COLO668 (cell line): ENCODE measurements at regions not wholly inside any gene's neighbourhood (a gene's known extent, or its start where the extent isn't known, plus 50 kb on each side); places are given as distances from the start of the nearest gene placed in this dataset.
"Not testable (repeated sequence)": the region's sequence is repeated elsewhere in the genome, so short reads cannot be mapped to it uniquely, and the experiment has no call there.

Experiments
- DNase-seq: peaks from one replicate; lab custom pipeline; 2025; ENCODE audit not compliant: unreplicated experiment; lab: John Stamatoyannopoulos, UW

- no peak for DNase-seq
These were observed 1417.1 kb upstream of the ATXN8OS start for GRCh38 chr13:68690567-68690966.

- no peak for DNase-seq
These were observed 1431.0 kb upstream of the ATXN8OS start for GRCh38 chr13:68676513-68677115.

GRCh38 chr13:68675209-68675608, 1432.4 kb upstream of the ATXN8OS start:
- DNase-seq: no peak

GRCh38 chr13:68667863-68668262, 1437.7 kb upstream of the PCDH9 start:
- no peak for DNase-seq

GRCh38 chr13:68666774-68667397, 1436.8 kb upstream of the PCDH9 start:
- no peak for DNase-seq

- no peak for DNase-seq
These were observed 1415.7 kb upstream of the PCDH9 start for GRCh38 chr13:68645814-68646213.

GRCh38 chr13:68644611-68645010, 1414.5 kb upstream of the PCDH9 start:
- DNase-seq: no peak

GRCh38 chr13:68636784-68637183, 1406.6 kb upstream of the PCDH9 start:
- DNase-seq: no peak

GRCh38 chr13:68628994-68629393, 1398.9 kb upstream of the PCDH9 start:
- DNase-seq: no peak

- DNase-seq: no peak
These were observed 1397.2 kb upstream of the PCDH9 start for GRCh38 chr13:68627379-68627778.

- DNase-seq: no peak
These were observed 1386.6 kb upstream of the PCDH9 start for GRCh38 chr13:68616600-68617222.

GRCh38 chr13:68609661-68610060, 1379.5 kb upstream of the PCDH9 start:
- no peak for DNase-seq

- no peak for DNase-seq
These were observed 1378.0 kb upstream of the PCDH9 start for GRCh38 chr13:68608147-68608546.

GRCh38 chr13:68597641-68598040, 1367.5 kb upstream of the PCDH9 start:
- DNase-seq: no peak

GRCh38 chr13:68588623-68589022, 1358.5 kb upstream of the PCDH9 start:
- no peak for DNase-seq

- no peak for DNase-seq
These were observed 1354.6 kb upstream of the PCDH9 start for GRCh38 chr13:68584776-68585175.

- no peak for DNase-seq
These were observed 1343.9 kb upstream of the PCDH9 start for GRCh38 chr13:68574053-68574452.

- DNase-seq: no peak
These were observed 1321.8 kb upstream of the PCDH9 start for GRCh38 chr13:68551701-68552522.

- DNase-seq: no peak
These were observed 1320.2 kb upstream of the PCDH9 start for GRCh38 chr13:68550330-68550729.

- DNase-seq: no peak
These were observed 1310.1 kb upstream of the PCDH9 start for GRCh38 chr13:68540244-68540643.

GRCh38 chr13:68535329-68535728, 1305.2 kb upstream of the PCDH9 start:
- no peak for DNase-seq

- not testable (repeated sequence) for DNase-seq
These were observed 1297.0 kb upstream of the PCDH9 start for GRCh38 chr13:68527167-68527566.
